ENCODE measurements at regions not wholly inside any gene's neighbourhood (a gene's known extent, or its start where the extent isn't known, plus 50 kb on each side); places are given as distances from the start of the nearest gene placed in this dataset.
"Not testable (repeated sequence)": the region's sequence is repeated elsewhere in the genome, so short reads cannot be mapped to it uniquely, and the experiment has no call there.

- DNase-seq (ENCODE audit: low read depth): no peak
Observed at GRCh38 chr7:55261386-55261770, 103.8 kb upstream of the LANCL2 start.

- not testable (repeated sequence) for DNase-seq (ENCODE audit: low read depth)
Observed at GRCh38 chr7:55265328-55265727, 99.8 kb upstream of the LANCL2 start.

- DNase-seq (ENCODE audit: low read depth): no peak
Observed at GRCh38 chr7:55265836-55266642, 99.1 kb upstream of the LANCL2 start.

- no peak for DNase-seq (ENCODE audit: low read depth)
Observed at GRCh38 chr7:55271069-55271626, 94.0 kb upstream of the LANCL2 start.

- DNase-seq (ENCODE audit: low read depth): no peak
Observed at GRCh38 chr7:55271661-55272060, 93.5 kb upstream of the LANCL2 start.

- DNase-seq (ENCODE audit: low read depth): no peak
Observed at GRCh38 chr7:55272328-55272727, 92.8 kb upstream of the LANCL2 start.

GRCh38 chr7:55273186-55273980 lies 91.8 kb upstream of the LANCL2 start:
- no peak for DNase-seq (ENCODE audit: low read depth)

- no peak for DNase-seq (ENCODE audit: low read depth)
Observed at GRCh38 chr7:55274156-55274555, 91.0 kb upstream of the LANCL2 start.

- DNase-seq (ENCODE audit: low read depth): no peak
Observed at GRCh38 chr7:55275291-55276200, 89.6 kb upstream of the LANCL2 start.

- DNase-seq (ENCODE audit: low read depth): no peak
Observed at GRCh38 chr7:55276572-55277295, 88.4 kb upstream of the LANCL2 start.

- DNase-seq (ENCODE audit: low read depth): no peak
Observed at GRCh38 chr7:55277916-55278315, 87.2 kb upstream of the LANCL2 start.

GRCh38 chr7:55278321-55278720 lies 86.8 kb upstream of the LANCL2 start:
- no peak for DNase-seq (ENCODE audit: low read depth)

GRCh38 chr7:55279080-55279845 lies 85.9 kb upstream of the LANCL2 start:
- DNase-seq (ENCODE audit: low read depth): no peak

GRCh38 chr7:55280031-55280454 lies 85.1 kb upstream of the LANCL2 start:
- peak; percentile 25 for DNase-seq (ENCODE audit: low read depth)

GRCh38 chr7:55285665-55286064 lies 79.5 kb upstream of the LANCL2 start:
- DNase-seq (ENCODE audit: low read depth): no peak

GRCh38 chr7:55286666-55287065 lies 78.5 kb upstream of the LANCL2 start:
- no peak for DNase-seq (ENCODE audit: low read depth)

GRCh38 chr7:55288070-55288824 lies 76.9 kb upstream of the LANCL2 start:
- DNase-seq (ENCODE audit: low read depth): no peak

- DNase-seq (ENCODE audit: low read depth): no peak
Observed at GRCh38 chr7:55296070-55296469, 69.1 kb upstream of the LANCL2 start.

- no peak for DNase-seq (ENCODE audit: low read depth)
Observed at GRCh38 chr7:55299273-55299967, 65.7 kb upstream of the LANCL2 start.
